ENCODE measurements at regions not wholly inside any gene's neighbourhood (a gene's known extent, or its start where the extent isn't known, plus 50 kb on each side); places are given as distances from the start of the nearest gene placed in this dataset.
"Not testable (repeated sequence)": the region's sequence is repeated elsewhere in the genome, so short reads cannot be mapped to it uniquely, and the experiment has no call there.

DNA sequence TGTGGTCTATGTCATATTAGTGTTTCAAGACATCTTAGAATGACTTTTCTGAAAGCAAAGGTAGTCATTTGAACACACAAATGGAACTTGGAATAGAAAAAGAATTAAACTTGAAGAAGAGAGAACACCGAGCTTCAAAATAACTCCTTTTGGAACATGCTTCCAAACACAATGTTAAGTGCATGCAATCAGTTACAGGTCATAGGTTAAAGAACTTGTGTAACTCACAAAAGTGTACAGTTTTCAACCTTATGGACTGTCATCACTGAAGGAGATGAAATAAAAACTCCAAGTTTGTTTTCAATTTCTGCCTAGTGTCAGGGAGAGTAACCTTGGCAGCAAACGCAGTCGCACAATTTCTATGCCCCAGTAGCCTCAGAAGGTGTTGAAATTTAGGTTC is 192.9 kb upstream of the NECTIN3 start:
- no peak for DNase-seq (ENCODE audit: low read depth, low spot score)

DNA sequence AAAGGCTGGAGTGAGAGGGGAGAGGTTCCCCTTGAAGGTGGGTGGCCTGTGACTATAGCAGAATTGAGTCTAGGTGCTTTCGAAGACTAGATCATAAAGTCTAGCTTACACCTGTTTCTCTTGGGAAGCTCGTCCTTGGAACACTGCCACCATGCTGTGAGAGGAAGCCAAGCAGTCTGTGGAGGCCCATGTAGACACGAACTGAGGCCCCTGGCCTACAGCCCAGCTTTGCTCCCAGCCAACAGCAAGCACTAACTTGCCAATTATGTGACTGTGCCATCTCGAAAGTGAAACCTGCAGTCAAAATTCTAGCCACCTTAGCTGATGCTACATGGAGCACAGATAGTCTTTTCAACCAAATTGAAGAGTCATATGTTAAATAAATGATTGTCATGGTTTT is 190.5 kb upstream of the NECTIN3 start:
- no peak for DNase-seq (ENCODE audit: low read depth, low spot score)

DNA sequence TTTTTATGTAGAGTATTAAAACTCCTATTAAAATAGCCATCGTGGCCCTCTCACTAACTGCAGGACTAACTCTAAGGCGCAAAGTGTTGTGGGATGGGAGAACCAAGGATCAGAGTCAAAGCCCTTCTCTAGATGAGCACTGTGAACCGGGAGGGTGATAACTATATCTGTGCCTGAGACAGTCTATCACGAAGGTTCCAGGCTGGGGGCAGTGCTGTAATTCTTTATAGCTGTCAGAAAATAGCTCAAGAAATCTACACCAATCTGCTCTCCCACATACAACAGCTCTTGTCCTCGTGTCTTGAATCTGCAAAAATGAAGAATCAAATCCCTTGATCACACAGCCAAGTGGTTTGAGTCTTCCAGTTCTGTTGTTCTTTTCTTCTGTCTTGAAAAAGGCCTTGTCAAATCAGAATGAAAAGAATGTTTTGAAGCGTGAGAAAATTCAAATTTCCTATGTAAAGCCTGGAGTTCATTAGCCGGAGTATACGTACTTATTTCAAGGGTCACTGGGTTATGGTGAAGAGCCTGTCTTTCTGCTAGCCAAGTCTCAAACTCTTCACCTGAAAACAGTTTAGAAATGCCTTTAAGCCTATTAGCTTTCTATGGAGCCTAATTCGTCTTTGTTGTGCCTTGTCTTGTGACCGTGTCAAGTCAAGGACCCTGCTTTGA is 185.3 kb upstream of the NECTIN3 start:
- DNase-seq (ENCODE audit: low read depth, low spot score) = no peak

DNA sequence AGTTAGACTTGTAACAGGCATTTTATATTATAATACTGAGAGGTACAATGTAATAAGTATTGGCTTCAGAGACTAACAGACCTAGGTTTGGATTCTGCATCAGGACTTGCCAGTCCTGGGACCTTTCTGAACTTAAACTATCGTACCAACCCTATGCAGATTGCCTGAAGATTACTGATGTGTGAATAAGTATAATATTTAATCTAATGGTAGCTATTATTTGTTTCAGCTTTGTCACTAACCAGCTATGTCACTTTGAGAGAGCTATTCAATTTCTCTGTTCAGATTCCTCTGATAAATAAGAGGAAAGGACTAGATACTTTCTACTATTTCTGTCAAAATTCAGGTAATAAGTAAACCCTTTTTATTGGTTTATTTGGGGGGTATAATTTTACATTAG is 184.4 kb upstream of the NECTIN3 start:
- DNase-seq (ENCODE audit: low read depth, low spot score) = no peak

DNA sequence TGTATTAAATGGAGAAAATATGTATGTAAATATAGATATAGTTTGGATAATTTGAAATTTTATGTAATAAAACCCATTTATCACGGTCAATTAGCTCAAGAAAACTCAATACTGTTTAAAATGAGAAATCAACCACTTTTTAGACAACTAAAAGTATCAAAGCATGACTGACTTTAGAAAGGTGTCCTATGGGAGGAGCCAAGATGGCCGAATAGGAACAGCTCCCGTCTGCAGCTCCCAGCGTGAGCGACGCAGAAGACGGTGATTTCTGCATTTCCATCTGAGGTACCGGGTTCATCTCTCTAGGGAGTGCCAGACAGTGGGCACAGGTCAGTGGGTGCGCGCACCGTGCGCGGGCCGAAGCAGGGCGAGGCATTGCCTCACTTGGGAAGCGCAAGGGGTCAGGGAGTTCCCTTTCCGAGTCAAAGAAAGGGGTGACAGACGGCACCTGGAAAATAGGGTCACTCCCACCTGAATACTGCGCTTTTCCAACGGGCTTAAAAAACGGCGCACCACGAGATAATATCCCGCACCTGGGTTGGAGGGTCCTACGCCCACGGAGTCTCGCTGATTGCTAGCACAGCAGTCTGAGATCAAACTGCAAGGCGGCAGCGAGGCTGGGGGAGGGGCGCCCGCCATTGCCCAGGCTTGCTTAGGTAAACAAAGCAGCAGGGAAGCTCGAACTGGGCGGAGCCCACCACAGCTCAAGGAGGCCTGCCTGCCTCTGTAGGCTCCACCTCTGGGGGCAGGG is 182.8 kb upstream of the NECTIN3 start:
- DNase-seq (ENCODE audit: low read depth, low spot score) = not testable (repeated sequence)

DNA sequence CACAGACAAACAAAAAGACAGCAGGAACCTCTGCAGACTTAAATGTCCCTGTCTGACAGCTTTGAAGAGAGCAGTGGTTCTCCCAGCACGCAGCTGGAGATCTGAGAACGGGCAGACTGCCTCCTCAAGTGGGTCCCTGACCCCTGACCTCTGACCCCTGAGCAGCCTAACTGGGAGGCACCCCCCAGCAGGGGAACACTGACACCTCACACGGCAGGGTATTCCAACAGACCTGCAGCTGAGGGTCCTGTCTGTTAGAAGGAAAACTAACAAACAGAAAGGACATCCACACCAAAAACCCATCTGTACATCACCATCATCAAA is 182.3 kb upstream of the NECTIN3 start:
- DNase-seq (ENCODE audit: low read depth, low spot score) = not testable (repeated sequence)

DNA sequence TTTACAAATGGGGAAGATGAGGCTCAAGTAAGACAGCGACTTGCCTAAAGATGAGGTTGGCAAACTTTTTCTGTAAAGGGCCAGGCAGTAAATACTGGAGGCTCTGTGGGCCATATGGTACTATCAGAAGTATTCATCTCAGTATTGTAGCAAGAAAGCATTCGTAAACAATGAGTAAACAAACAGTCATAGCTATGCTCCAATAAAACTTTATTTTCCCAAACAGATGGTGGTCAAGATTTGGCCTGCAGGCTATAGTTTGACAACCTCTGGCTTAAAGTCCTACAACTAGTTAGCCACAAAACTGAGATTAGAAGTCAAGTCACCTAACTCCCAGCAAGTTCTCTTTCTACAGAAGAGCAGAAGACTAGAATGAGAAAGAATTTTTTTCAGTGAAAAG is 177.0 kb upstream of the NECTIN3 start:
- DNase-seq (ENCODE audit: low read depth, low spot score) = no peak

DNA sequence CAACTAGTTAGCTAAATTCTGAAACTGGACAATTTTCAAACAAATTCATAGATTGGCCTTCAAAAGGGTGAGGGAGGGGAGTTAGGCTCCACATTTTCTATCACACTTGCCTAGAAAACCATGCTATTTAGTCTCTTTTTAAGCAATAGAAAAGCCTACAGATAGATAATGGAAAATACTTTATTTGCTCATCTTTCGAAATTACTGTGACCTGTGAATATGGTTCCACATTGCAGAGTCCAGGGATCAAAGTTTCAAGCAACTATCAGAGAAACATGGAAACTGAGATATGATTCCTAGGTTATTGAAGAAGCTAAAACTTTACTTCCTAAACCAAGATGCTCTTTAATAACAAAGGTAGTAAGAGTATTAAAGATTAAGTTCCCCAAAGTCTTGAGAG is 176.6 kb upstream of the NECTIN3 start:
- no peak for DNase-seq (ENCODE audit: low read depth, low spot score)

DNA sequence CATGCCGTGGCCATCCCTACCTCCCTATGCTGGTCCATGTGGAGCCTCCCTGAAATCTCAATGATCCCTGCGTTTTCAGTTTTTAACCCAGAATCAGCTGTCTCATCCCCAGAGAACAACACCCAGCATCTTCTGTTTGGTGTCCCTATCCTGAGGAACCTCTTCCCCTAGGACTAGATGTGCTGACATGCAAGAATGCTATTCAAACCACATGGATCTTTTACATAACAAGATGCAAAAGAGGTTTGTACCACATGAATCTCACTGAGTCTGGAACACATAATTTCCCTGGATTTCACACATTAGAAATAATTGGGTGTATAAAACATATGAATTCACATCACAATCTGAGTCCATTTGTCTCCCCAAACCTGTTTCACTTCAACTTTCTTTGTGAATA is 174.6 kb upstream of the NECTIN3 start:
- DNase-seq (ENCODE audit: low read depth, low spot score) = no peak

DNA sequence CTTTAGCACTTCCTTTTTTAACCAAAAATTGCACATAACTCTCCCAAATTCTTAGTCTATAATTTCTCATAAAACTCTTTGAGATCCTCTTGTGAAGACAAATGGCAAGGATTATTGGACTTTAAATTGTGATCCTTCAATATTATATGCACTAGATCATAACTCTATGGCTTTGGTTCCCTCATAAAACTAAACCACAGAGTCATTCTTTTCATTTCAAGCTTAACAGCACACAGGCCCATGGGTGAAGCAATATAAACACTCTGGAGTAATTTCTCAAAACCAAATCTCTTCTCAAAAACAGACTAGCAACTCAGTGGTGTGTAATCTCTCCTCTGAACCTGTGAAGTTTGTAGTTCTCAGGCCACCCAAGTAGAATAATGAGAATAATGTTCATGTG is 171.0 kb upstream of the NECTIN3 start:
- DNase-seq (ENCODE audit: low read depth, low spot score) = no peak

DNA sequence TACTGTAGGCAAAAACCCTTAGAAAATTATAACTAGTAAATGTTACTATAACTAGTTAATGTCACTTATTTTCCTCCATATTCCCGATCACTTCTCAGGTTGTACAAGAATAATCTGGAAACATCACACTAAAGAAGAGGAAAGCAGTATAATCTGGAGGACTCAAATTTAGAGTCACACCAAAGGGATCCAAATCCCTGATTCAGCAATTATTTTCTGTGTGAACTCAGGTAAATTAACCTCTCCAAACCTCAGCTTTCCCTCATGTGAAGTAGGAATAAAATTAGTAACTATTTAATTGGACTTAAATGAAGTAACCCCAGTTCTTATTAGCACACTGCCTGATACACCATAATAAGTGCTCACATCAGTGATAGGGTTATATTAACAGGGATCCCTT is 170.1 kb upstream of the NECTIN3 start:
- DNase-seq (ENCODE audit: low read depth, low spot score) = no peak

DNA sequence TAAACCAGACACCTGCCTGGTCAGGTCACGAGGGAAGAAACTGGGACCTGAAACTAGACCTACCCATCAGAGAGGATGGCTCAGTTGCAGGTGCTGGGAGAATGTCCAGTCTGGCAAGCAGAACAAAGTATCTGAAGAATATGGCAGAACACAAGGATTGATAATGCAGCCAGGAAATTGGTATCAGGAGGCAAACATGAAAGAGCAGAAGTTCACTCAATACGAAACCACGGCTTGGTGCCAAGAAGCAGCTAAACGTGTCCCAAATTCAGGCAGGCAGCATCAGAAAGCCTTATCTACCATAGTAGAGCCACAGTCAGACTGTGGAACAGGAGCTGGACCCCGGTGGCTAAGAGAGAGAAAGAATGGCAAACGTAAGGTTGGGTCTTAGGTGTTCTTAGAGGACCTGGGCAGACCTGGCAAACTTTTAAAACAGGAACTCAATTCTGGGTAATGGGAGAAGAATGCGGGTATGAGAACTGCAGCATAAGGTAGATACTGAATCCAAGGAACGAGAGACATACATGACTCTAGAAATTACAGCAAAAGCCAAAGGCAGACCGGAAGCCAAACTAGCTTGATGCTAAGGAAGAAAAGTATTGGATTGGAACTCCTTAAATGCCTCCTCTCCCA is 169.0 kb upstream of the NECTIN3 start:
- DNase-seq (ENCODE audit: low read depth, low spot score) = no peak

DNA sequence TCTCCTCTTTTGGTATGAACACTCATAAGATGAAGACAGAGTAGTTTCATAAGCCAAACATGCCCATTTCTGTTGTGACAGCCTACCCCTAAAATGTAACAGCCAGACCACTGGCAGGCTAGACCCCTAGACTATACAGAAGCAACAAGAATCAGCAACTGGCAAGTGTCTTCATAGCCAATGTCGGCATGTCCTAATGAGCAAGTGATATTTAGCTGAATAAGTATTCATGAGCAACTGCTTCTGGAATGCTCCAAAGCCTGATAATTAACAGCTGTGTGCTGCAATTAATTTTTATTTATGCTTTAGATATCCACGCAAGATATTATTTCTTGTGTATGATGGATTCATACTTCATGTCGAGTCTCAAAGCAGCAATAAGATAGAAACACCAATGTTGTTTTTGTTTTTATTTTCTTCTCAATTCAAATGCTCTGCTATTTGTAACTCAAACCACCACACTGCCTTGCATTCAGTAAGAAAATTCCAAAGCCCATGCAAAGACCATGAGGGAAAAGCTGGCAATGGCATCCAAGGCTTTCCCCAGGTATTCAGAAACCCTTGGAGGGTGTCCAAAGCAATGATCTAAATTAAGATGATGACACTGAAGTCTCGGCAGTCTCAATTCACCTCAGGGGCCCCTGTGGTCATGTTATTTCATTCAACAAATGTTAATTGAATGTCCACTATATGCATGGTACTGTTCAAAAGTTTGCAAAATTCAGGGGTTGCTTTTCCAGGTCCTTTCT is 167.7 kb upstream of the NECTIN3 start:
- no peak for DNase-seq (ENCODE audit: low read depth, low spot score)

DNA sequence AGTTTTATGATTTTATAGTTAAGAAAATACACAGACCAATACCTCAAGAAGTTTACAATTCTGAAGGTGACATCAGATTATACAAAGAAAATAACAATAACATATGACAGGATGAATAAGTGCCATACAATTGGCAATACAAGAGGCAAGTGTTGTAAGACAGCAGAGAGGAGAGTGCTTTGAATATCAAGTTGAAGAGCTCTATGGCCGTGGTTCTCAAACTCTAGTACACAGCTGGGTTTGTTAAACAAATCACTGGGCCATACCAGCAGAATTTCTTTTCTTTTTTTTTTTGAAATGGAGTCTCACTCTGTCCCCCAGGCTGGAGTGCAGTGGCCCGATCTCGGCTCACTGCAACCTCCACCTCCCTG is 167.1 kb upstream of the NECTIN3 start:
- DNase-seq (ENCODE audit: low read depth, low spot score) = no peak

DNA sequence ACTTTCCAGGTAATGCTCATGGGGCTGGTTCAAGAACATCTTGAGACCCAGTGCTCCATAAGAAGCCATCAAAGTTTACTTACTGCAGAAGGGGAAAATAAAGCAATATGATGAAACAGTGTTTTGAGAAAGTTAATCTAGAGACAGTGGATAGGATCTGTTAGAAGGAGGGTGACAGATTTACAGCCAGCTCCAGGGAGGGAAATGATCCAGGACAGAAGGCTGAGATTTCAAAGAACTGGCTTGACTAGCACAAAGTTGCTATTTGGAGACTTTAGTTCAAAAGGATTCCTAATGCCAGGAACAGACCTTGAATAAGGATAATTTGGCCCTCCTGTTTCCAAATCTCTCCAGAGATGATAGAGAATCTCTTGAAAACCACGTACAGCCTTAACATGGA is 166.5 kb upstream of the NECTIN3 start:
- DNase-seq (ENCODE audit: low read depth, low spot score) = no peak

DNA sequence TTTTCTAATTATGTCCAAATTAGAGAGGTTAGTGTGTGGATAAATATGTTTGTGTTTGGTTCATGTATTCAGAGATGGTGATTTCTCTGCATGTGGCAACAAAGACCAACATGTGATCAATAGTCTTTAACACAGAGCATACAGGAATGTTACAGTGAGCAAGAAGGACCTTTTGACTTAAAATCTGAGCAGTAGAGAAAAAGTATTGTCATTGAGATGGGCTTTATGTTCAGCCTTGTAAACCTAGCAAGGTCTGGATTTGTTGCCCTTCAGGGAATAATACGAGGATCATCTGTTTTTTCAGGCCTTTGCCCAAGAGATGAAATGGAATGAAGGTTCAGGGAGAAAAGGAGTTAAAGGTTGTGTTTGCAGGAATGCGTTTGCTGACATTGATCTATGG is 161.8 kb upstream of the NECTIN3 start:
- no peak for DNase-seq (ENCODE audit: low read depth, low spot score)

DNA sequence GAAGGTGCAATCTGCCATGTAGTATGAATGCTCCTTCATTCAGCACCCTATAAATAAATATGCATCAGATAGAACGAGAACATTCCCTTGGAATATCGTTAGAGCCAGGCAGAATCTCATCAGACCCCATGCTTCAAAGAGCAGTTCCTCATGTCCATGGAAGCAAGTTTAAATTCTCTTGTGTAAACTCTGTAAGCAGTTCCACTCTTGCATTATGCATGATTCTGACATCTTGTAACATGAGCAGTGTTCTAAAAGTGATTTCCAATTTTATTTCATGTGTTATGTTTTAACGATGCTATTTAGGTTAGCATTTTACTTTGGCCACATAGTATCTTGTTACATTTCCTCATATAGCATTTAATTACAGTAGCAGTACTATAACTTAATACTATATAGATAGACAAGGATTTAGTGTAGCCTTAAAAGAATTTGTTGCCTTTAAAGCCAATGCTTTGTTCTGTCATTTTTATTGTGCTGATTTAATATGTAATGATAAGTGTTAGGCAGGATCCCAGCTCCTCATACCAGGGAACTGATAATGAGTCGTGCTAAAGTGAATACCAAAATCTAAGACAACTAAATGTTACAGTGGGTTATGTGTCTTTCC is 161.2 kb upstream of the NECTIN3 start:
- DNase-seq (ENCODE audit: low read depth, low spot score) = no peak

DNA sequence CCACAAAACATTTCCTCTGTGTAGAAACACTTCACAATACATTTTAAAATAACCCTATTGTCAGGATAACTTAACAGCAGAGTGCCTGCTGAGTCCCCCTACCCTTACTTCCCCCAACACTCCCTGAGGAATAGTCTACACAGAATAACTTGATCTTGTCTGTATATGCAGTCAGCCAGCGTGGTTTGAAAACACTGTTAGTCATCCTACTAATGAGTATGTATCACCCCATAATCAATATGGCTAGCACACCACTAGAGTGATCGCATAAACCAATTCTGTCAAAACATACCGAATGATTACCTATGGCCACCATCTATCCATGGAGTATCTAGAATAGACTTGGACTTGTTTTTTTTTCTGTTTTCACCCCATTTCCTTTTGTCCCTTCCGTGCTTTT is 152.7 kb upstream of the NECTIN3 start:
- no peak for DNase-seq (ENCODE audit: low read depth, low spot score)

DNA sequence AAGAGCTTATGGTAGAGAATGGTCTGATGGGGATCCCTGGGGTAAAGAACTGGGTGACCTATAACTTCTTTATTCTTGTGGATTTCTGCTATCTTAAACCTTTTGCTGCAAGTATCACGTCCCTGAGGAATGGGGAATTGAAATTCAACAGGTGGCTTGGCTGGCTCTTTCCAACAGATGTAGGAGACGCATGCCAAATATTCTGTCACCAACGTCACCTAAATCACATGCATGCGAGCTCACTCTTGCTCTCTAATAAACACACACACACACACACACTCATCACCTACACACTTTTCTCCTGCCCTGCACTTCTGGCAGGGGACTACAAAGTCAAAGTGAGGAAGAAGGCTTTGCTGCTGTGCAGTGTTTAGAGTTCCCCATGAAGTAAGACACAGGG is 145.8 kb upstream of the NECTIN3 start:
- no peak for DNase-seq (ENCODE audit: low read depth, low spot score)

DNA sequence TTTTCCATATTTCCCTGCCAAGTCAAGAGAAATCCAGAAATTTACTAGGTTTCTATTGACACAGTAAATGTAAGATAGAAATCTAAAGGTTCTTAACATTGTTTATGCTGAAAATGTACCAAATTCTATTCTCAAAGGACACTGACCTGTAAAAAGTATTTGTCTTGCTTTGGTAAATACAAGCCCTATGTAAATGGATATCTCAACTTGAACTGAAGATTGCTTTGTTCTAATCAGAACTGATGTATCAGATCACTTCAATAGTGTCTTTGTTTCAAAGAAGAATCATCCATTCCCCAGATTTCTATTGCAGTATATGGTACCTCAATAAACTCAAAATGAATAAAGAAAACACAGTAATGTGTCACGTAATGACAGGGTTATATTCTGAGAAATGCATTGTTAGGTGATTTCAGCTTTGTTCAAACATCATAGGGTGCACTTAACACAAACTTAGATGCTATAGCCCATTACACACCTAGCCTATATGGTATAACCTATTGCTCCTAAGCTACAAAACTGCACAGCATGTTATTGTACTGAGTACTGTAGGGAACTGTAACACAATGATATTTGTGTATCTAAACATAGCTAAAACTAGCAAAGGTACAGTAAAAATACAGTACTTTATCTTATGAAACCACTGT is 143.5 kb upstream of the NECTIN3 start:
- DNase-seq (ENCODE audit: low read depth, low spot score) = no peak

DNA sequence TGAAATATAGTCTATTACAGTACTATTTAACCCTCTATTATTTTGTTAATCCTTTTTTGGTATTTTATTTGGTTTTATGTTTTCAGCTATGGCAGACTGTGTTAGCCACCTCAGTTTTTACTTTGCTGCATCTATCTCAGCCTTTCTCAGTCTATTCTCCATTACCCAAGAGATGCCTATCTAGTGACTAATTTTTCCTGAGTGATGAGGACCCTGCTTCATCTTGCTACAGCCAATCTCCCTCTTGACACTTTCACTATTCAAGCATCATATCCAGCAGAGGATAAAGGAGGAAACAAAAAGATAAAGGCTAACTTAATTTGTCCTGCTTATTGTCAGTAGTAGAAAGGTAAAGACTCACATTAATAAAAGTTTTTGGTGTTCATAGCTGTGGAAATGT is 141.8 kb upstream of the NECTIN3 start:
- no peak for DNase-seq (ENCODE audit: low read depth, low spot score)

DNA sequence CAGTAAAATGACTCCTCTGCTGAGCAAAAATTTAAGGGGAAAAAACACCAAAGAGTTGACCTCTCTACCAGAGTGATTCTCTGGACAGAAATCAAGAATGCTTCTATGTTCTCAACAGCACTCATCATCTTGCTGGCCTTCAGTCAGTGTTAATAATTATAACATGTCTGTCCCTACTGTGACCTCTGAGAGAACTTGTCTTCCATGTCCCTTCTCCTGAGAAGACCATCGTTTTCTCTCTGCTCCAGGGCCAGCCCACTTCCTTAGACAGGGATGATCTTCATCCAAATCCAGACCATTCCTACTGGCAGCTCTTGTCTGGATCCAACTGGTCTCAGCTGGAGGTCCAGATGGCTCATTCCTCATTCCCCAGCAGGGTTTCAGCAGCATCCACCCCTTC is 139.0 kb upstream of the NECTIN3 start:
- DNase-seq (ENCODE audit: low read depth, low spot score) = no peak
